Mucosa of gallbladder (tissue), 1 donor: ENCODE measurements at regions not wholly inside any gene's neighbourhood (a gene's known extent, or its start where the extent isn't known, plus 50 kb on each side); places are given as distances from the start of the nearest gene placed in this dataset.

Experiments
- DNase-seq: peaks from one replicate; pipeline ENCODE4 v3.0.0-alpha.2; 2020; ENCODE audit warnings: low spot score
- donor health status: DM: no; HTN: no; CAD: no.

DNA sequence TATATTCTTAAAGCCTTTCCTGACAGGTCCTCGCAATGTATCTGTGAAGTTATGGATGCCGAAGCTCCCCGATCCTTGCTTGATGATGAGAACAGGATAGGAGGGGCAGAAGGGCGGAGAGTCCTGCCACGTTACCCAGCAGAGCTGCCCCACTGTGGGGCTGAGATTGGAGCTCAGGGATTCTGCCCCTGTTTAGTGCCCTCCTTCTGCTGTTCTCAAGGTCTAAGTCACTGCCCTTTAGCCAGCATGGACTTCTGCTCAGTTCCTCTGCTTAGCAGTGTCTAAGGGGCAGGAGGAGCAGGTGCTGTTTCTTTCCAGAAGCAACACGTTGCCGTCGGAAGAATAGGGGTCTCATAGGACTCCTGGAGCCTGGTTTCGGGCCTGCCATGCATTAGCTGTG, 164.2 kb upstream of the B3GAT1 start:
- peak; percentile 3 for DNase-seq

DNA sequence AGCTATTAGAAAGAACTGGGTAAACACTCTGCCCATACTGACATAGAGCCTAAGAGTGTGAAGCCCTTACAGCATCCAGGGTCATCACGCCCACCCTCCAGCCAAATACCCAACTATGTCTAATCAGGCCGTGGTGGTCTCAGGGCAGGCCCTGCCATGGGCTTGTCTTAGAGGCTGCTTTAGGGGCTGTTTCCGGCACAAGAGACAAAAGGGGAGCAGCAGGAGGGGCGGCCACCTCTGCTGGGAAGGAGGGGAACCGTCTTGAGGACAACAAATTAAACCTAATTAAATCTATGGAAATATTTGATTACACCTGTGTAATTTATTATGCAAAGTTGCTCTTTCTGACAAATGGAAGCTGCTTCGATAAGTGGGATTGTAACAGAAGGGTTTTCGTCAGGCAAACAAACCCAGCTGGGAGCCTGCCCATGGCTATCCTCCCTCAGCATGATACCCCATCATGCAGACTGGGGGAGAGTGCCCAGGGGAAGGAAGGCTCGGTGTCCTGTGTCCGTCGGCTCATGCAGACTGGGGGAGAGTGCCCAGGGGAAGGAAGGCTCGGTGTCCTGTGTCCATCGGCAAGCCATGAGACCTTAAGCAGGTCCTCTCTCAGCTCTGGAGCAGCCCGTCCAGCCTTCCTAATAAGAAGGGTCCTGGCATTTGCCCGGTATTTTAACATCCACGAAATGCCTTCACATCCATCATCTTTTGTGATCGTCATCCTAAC, 163.6 kb upstream of the B3GAT1 start:
- DNase-seq: no peak

DNA sequence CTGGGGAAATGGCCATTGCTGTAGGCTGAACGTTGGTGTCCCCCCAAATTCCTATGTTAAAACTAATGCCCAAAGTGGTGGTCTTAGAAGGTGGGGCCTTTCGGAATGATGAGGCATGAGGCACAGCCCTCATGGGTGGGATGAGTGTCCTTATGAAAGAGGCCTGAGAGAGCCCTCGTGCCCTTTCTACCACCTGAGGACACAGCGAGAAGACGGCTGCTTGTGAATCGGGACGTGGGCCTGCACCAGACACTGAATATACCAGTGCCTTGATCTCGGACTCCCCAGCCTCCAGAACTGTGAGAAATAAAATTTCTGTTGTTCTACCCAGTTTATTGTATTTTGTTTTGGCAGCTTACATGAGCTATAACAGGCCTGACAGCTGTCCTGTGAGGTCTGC, 162.9 kb upstream of the B3GAT1 start:
- DNase-seq: no peak

DNA sequence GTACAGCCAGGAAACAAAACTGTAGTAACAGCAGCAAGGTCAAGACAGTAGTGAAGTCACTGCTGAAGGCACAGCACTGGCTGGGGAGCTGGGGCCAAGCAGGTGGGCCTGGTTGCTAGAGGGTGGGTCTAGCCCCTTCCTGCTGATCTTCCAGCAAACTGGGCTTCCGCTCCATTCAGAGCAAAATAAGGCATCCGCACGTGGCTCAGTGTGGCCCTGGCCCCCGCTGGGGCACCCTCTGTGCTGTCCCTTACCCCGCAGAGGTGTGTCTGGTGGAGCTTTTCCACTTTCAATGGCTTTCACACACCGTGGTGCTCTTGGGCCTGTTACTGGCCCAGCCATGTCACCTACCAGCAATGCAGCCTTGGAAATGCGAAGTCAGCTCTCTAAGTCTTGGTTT, 162.4 kb upstream of the B3GAT1 start:
- peak; percentile 4 for DNase-seq

DNA sequence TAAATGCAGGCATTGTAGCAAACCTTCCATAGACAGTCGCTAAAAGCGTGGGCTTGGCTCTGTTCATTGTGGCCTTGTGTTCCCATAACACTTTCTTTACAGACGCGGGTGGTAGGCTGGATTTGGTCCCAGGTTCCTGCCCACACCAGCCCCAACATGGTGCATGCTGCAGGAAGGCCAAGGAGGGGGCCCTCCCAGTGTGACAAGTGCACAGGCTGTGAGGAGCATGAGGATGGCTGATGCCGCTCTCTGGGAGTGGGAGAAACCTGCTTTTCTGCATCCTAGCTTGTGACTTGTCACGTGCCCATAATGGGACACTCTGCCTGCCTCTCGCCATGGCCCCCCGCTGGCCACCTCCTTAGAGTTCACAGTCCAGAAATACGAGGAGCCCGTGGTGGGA, 161.8 kb upstream of the B3GAT1 start:
- no peak for DNase-seq

DNA sequence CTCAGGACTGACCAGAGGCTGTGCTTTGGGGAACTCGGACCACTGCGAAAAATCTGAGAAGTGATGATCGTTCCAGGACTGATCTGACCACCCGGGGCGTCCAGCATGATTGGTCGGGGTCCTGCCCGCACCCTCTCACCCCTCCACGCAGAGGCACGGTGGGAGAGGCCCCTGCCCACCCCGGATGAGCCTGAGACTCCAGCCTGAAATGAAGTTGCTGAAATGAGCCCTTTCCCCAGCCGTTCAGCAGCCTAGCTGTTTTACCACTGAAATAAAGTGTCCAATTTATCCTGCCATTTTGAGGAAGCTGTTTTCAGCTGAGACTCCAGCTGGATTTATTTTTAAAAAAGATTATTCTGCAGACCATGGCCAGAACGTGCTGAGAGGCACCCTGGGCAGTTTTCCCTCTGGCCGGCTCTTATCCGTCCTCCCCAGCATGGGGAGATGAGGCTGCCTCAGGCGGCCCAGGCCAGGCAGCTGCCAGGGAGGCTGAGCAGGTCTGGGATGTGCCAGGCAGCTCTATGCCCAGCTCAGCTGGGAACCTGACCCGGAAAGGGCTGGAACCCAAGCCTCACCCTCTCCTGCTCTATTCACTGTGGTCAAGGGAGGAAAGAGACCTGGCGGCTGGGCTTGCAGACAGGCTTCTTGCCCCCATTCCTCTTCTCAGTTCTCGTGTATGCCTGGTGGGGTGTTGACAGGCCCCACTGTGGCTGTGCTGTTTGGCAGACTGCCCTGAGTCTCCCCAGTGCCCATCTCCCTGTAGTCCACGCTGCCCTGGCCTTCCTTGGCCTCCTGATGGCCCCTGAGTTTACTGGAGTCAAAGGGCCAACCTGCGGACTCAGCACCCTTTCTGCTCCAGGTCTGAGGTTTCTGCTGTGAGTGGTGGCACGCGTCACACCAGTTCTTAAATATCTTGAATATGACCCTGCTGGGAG, 161.0 kb upstream of the B3GAT1 start:
- peak; percentile 35 for DNase-seq

DNA sequence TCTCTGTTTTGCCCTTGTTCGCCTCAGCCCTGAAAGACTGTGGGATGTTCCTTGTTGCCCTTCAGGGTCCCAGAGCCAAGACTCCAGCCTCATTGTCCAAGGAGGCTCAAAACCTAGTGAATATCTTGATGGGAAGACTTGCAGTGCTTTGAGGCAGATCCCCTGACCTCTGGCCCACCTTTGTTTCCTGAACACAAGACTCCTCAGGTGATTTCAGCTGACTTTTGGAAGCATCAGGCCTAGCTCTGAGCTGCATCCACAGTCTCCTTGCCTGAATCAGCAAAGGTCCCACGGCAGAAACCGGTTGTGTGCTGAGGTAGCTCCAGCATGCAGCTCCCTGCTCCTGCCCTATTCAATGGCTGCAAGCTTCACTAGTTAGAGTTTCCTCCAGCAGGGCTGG, 159.3 kb upstream of the B3GAT1 start:
- no peak for DNase-seq

DNA sequence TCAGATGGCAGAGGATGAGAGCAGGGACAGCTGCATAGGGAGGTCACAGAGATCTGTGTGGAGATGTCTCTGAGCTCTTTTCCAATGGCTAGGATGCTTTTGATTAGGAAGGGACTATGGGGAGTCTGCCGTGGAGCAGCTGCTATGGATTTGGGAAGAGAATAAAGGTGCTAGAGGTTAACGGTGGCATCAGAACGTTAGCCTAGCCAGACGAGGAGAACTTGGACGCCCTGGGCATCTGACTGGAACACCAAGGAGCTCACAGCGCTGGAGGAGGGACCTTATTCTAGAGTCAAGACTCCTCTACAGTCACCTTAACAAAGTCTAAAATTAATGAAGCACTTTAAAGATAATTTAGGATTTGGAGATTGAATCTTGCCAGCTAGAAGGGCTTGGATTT, 157.2 kb upstream of the B3GAT1 start:
- no peak for DNase-seq

DNA sequence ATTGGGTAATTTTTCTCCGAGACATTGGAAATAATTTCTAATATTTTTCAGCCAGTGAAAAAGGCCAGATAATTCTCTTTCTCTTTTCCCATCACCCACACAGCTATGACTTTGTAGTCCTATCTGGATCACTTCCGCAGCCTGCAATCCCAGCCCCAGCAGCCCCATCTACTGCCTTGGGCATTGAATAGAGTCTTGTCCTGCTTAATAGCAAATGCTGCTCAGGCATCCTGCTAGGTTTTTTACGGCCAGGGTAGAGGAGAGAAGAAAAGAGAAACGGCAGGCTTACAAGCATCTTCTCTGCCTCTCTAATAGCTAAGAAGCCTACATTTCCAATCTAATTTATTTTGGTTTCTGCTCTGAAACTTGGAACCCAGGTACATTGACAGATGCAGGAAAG, 154.3 kb upstream of the B3GAT1 start:
- no peak for DNase-seq

DNA sequence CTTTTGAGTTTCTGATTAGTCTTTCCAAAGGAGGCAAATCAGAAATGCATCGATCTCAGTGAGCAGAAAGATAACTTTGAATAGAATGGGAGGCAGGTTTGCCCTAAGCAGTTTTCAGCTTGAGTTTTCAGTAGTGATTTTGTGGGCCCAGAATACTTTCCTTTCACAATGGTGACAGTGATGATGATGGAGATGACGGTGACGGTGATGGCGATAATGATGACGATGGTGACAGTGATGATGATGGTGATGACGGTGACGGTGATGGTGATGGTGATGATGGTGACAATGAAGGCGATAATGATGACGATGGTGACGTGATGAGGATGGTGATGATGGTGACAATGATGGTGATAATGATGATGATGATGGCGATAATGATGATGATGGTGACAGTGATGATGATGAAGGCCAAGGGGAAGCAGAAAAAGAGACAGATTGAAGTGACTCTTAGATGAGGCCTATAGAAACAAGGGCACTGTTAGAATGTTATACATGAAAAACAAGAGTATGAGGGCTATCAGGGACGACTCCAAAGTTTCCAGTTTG, 153.4 kb upstream of the B3GAT1 start:
- no peak for DNase-seq

DNA sequence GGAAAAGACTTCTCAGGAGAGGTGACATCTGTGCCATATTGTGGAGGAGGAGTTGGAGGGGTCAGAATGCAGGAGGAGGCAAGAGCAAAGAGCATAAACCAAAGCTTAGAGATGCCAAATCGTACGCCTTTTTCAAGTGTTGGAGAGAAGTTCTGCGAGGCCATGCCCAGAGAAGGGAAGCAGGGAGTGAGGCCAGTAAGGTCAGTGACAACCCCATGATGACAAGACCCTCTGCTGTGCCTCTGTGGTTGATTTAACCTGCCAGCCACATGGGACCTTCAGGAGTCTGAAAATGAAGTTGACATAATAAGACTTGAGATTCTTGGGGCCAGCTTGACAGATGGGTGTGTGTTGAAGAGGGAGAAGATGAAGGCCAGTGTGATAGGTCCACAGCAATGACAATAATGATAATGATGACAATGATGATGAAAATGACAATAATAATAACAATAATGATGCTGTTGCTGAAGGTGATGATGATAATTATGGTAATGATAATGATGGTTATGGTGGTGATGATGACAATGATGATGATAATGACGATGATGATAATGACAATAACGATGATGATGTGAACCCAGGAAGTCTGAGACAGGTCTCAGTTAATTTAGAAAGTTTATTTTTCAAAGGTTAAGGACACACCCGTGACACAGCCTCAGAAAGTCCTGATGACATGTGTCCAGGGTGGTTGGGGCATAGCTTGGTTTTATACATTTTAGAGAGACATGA, 152.6 kb upstream of the B3GAT1 start:
- DNase-seq: peak; percentile 2

DNA sequence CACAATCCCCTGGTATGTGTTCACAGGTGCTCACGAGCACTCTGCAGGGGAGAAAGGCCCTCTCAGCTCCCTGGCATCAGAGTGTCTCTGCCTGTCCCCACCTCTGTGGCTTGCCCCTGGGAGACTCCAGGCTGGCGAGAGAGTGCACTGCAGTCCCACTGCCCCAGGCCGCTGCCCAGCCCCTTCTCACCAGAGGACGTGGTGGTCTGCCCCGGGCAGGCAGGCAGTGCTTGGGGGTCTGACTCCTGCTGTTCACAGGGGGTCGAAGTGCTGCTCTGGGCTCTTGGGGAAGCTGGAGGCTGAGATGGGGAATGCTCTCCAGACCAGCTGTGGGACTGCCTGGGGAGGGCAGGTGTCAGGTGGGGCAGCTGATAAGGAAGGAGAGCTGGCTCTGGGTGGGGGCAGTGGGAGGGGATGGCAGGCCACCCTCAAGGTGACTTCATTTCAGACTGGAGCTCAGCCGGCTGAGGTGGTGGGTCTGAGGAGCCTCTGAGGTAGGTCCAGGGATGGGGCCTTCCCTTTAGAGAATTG, 151.0 kb upstream of the B3GAT1 start:
- DNase-seq: peak; percentile 5

DNA sequence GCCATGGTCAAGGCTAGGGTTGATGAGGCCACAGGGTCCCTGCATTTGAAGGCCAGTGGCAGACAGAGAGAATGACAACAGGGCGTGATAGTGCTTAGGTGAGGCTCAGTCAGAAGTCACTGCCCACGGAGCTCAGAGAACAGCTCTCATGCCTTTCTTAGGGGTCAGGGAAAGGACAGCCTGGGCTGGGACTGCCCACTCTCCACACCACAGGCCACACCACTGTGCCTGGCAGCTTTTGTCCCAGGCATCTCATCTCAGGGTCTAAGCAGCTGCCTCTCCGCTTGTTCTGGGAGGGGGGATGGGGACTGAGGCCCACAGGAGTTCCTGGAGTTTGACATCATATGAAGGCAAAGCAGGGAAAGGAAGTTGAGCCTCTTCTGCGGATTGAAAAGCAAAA, 150.2 kb upstream of the B3GAT1 start:
- DNase-seq: peak; percentile 7

DNA sequence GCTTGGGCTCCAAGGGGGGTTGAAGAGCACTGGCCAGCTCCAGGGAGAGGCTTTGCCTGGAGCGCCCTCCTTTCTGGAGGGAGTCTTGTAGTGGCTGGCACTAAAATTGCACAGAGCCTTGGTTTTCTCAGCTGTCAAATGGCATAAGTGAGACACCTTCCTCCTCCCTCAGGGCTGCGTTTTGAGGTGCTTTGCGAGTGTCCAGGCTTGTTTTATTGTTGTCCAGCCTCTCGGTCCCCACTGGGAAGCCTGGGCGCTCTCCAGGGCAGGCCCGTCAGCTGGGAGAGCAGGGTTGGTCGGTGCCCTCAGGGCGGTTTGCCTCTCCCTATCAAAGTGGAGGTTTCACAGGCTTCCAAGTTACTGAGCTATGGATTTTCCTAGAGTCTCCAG, 149.3 kb upstream of the B3GAT1 start:
- peak; percentile 7 for DNase-seq

DNA sequence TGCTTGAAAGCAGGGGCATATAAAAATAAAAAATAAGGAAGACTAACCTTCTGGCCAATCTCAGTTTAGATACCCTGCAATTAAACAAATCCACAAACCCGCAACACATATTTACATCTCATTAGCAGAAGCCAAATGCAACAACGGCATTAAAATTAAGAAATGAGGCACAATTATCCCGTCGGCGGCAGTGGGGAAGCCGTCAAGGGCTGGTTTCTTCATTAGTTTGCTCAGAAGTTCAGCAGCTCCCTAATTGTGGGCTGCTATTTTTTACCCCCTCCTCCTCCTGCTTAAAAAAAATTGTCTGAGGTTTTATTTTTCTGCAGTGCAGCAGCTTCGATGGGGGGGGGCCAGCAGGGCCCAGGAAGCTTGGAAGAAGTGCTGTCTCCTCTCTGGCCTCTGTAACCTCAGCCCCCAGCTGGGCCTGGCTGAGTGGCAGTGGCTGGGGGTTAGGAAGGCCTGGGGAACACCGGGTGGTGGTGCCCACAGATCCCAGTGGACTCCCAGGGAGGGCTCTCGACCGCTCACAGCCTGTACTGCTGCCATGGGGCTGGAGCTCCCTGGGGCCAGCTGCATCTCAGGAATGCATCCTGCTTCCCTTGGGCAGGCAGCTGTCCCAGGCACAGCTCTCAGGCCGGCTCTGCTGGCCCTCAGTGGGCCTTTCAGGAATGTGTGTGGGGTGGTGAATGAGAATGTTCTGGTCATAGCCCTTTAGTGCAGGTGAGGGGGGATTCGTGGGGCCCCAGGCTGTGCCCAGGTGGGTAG, 148.7 kb upstream of the B3GAT1 start:
- peak; percentile 7 for DNase-seq

DNA sequence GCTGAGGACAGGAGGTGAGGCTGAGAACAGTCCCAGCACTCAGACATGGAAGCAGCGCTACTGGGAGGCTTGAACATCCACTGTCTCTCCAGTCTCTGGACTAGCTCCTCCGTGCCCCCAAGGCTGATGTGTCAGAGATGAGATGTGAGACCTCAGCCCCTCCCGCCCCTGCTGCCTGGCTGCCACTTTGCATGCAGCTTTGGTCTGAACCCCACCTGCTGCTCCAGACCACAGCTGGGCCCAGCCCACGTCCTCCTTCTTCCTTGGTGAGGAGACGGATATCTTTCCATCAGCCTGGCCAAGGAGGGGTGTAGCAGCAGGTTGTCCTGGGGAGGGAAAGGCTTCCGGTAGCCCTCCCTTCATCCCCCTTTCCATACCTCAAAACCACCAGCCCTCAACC, 148.0 kb upstream of the B3GAT1 start:
- peak; percentile 9 for DNase-seq

DNA sequence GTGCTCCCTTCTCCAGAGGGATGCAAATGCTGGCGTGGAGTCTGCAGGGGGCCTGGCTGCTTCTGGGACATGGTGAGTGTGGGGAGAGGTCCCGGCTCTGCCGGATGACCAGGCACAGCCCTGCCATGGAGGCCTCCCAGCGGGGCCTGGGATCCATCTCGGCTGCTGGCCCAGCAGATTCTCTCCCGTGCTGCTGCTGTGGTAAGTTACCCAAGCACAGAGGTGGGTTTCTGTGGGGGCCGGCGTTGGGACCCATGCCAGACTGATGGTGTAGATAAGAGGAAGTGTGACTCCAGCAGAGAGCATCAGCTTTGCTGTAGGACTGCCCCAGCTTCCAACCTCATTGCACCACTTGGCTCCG, 147.5 kb upstream of the B3GAT1 start:
- DNase-seq: peak; percentile 7

DNA sequence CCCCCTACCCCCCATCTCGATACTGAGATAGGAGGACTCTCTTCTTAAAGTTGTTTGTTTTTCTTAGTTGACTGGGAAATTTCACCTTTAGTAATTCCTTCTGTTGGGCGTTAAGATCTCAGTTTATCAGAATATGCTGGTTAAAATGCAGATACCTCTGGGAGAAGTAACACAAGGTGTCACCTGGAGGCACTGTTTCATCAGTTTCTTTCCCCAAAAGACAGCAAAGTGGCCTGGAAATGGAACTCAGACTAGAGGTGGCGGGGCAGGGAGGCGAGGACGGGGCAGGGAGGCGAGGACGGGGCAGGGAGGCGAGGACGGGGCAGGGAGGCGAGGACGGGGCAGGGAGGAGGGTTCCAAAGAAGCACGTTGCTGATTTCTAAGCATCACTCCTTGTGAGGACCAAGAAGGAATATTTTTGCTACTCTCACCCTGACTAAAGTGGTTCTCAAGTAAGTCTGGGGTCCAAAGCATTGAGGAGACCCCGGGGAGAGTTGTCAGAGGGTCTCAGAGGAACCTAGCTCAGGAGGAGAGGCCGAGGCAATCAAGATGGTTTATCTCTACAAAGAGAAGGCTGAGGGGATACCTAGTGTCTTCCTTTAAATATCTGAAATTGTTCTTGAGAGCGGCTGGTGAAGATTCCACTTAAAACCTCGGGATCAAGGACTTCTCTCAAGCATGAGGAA, 147.0 kb upstream of the B3GAT1 start:
- DNase-seq: no peak

DNA sequence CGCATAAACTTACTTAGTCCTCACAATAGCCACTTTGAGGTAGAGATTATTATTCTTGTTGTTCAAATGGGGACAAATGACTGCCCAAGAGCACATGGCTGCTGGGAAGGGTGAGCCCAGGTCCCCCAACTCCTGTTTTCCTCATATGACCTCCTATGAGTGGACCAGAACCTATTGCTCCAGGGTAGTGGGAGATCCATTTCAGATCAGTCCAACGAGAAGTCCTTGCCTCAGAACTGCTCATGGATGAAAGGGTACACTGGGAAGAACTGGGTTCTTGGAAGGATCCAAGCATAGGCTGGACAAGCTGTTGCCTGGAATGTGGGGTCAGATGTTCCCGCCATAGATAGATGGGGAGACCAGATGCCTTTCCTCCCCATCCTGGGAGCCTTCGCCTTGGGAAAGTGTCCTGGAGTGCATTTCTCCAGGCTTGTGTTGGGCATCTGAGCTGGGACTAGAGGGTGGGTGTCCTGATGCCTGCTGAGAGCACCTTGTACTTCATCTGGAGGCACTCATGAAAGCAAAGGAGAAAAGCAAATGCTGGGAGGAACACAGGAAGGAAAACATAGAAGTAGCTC, 146.3 kb upstream of the B3GAT1 start:
- DNase-seq: no peak

DNA sequence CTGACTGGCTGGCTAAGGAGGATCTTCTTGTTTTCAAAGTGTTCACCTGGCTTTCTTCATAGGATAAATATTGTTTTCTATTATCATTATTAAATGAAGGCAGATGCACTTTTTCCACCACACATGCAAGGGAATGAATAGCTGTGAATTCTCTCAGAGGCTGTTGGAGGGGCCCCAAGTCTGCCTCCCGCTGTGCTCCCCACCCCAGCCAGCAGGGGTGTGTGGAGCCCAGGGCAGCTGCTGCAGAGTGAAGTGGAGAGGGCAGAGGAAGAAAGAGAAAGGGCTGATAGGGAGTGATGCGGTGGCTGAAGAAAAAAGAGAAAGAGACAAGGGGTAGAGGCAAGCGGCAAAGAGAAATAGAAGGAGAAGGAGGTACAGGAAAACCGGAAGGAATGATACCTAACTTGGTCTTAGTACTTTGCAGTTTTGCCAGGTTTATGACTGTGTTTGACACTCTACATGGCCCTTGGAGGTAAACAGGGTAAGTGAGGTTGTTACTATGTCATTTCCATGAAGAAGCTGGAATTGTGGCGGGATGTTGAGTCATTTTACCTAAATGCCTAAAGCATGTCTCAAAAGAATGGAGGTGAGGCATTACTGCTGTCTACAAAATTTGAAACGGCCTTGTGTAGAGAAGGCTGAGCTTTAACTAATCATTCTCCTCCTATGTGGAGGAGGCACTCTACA, 145.7 kb upstream of the B3GAT1 start:
- no peak for DNase-seq
